ENCODE measurements at regions not wholly inside any gene's neighbourhood (a gene's known extent, or its start where the extent isn't known, plus 50 kb on each side); places are given as distances from the start of the nearest gene placed in this dataset.
A peak's percentile ranks its signal among the peaks of the same experiment; 100 is the strongest.

DNA sequence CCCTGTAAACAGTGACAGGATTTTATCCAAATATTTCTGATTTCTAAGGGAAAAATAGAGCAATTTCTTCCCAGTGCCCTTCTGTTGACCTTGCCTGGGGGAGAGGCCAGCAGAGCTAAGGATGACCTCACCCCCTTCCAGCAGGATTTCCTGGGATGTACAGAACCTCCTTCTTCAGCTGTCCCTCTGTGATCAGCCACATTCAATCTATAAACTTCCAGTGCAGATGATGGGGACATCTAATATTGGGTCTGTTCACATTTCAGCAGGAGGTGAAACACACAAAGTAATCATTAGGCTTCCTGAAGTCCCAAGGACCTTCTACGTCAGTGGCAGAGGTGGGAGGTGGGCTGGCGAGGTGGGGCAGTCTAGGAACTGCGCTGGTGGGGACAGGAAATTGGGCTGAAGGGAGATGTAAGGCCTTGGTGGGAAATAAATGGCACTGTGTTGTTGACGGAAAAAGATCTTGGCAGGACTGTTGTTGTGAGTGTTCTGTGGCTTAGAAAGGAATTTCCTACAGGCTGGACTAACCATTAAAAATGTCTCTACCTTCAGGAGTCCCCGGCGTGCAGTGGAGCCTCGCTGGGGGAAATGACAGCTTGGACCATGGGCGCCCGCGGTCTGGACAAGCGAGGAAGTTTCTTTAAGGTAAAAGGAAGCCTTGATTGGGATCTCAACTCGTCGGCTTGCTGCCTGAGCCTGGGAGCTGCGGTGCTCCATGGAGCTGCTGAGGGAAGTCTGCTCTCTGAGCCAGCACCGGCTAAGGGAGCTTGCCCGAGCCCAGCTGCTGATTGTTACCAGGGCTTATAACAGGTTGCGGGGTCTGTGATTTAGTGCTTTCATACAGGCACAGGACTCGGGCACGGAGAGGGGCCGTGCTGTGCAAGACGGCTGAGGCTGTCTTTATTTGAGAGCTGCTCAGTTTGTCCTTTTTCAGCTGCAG lies 127.9 kb upstream of the NAA20 start:
- DNase-seq (ENCODE audit: low spot score in 2 of 2): peak; percentile 33 to 88
- 39 to 46% methylated on average over 21 of the region's 21 CpGs for WGBS, 2 donors
- TF ChIP-seq POLR2A (IDR thresholded peaks at IDR 0.05): no peak
- TF ChIP-seq CTCF (IDR thresholded peaks at IDR 0.05): no peak
- H3K4me3 ChIP-seq (ENCODE audit: low read depth, poor library complexity, severe bottlenecking): no peak overlapping the region
- intact Hi-C loops (cut with DNase I; ENCODE audit: low total_unique reads): no loop called here

DNA sequence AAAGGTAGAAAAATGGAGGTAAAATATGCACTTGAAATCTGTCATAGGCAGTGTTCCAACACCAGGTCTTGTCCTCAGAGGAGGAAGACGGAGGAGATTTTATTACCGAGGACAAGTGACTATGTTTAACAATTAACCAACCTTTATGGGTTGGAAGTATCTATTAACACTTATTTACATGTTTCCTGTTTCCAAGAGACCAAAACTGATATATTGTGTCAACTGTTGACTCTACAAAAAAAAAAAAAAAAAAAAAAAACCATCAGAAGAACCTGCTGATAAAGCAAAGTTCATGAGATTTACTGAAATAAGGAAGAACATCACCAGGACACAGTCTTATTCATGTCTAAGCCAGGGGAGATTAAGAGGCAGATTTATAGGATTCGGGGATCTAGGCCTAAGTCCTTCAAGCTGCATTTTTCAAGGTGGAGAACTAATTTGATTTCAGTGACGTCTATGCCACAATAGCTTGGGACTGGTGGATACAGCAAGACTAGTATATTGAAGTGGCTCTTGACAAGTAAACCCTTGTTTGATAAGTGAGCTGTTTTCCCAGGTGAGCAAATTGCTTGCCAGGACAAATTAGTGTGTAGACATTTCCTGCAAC lies 126.6 kb upstream of the NAA20 start:
- DNase-seq (ENCODE audit: low spot score in 2 of 2): no peak
- TF ChIP-seq POLR2A (IDR thresholded peaks at IDR 0.05) (no peak), CTCF (IDR thresholded peaks at IDR 0.05) (no peak)
- H3K4me3 ChIP-seq (ENCODE audit: low read depth, poor library complexity, severe bottlenecking): no peak overlapping the region
- WGBS, 2 donors: 84 to 87% methylated on average over 4 of the region's 4 CpGs
- intact Hi-C loops (cut with DNase I; ENCODE audit: low total_unique reads): no loop called here

GRCh38 chr20:19893356-19893755 lies 123.8 kb upstream of the NAA20 start:
- WGBS, 2 donors: 96% methylated on average over 4 of the region's 4 CpGs
- no peak for TF ChIP-seq POLR2A (IDR thresholded peaks at IDR 0.05)
- no peak for TF ChIP-seq CTCF (IDR thresholded peaks at IDR 0.05)

GRCh38 chr20:19895761-19896160 lies 121.4 kb upstream of the NAA20 start:
- intact Hi-C loops (cut with DNase I; ENCODE audit: low total_unique reads): no loop called here
- 89 to 97% methylated on average over 2 of the region's 2 CpGs for WGBS, 2 donors
- H3K4me3 ChIP-seq (ENCODE audit: low read depth, poor library complexity, severe bottlenecking): no peak overlapping the region
- no peak for DNase-seq (ENCODE audit: low spot score in 2 of 2)
- TF ChIP-seq POLR2A (IDR thresholded peaks at IDR 0.05): no peak
- TF ChIP-seq CTCF (IDR thresholded peaks at IDR 0.05): no peak

More at GRCh38 chr20:19893356-19893755, 123.8 kb upstream of the NAA20 start:
- DNase-seq (ENCODE audit: low spot score in 2 of 2): peak in 1 of 2 donors; percentile 48
- intact Hi-C loops (cut with DNase I; ENCODE audit: low total_unique reads): no loop called here
- no peak overlapping the region for H3K4me3 ChIP-seq (ENCODE audit: low read depth, poor library complexity, severe bottlenecking)

GRCh38 chr20:19897891-19898290 lies 119.3 kb upstream of the NAA20 start:
- 88 to 93% methylated on average over 6 of the region's 6 CpGs for WGBS, 2 donors
- H3K4me3 ChIP-seq (ENCODE audit: low read depth, poor library complexity, severe bottlenecking): no peak overlapping the region
- intact Hi-C loops (cut with DNase I; ENCODE audit: low total_unique reads): no loop called here
- no peak for TF ChIP-seq CTCF (IDR thresholded peaks at IDR 0.05)
- no peak for TF ChIP-seq POLR2A (IDR thresholded peaks at IDR 0.05)
- peak in 1 of 2 donors; percentile 42 for DNase-seq (ENCODE audit: low spot score in 2 of 2)
